Panc1 (cell line): ENCODE measurements at regions not wholly inside any gene's neighbourhood (a gene's known extent, or its start where the extent isn't known, plus 50 kb on each side); places are given as distances from the start of the nearest gene placed in this dataset.
"Not testable (repeated sequence)": the region's sequence is repeated elsewhere in the genome, so short reads cannot be mapped to it uniquely, and the experiment has no call there.

Source experiments
- ATAC-seq: fragments of 200-7000 bp; cut with Tn5 transposase; 2 replicates; pipeline ENCODE4 v1.9.1; 2020; ENCODE audit warnings: mild to moderate bottlenecking, moderate library complexity
- BruUV-seq: library from RNA; stranded (reverse); fragments of 400-500 nt; replicated peaks from 2 replicates; lab custom pipeline; 2021; lab: Mats Ljungman, UMichigan
- CTCF ChIA-PET: fragments of 300-600 bp; sonication (Branson Sonifier 250); formaldehyde crosslinking; loops from one replicate; lab custom pipeline; 2022; ENCODE audit warnings: antibody characterized with exemption; lab: Charles Lee
- POLR2A ChIA-PET: fragments of 300-600 bp; sonication (Branson Sonifier 250); formaldehyde crosslinking; loops from one replicate; lab custom pipeline; 2022; ENCODE audit warnings: antibody characterized with exemption; lab: Charles Lee
- DNase-seq: peaks from one replicate; pipeline ENCODE4 v3.0.0-alpha.2; 2010; ENCODE audit warnings: low read depth, low spot score
- H3K27ac ChIP-seq: 2 replicates; pipeline ENCODE4 v1.5.1; 2011; ENCODE audit warnings: mild to moderate bottlenecking, low read length, inconsistent platforms
- H3K27me3 ChIP-seq: fragments of 200-500 bp; sonication (Bioruptor generic); 2 replicates; pipeline ENCODE4 v1.6.0; 2014; ENCODE audit warnings: low read length, inconsistent platforms; ENCODE audit not compliant: control insufficient read depth, insufficient read depth
- H3K36me3 ChIP-seq: fragments of 200-500 bp; sonication (Bioruptor generic); 2 replicates; pipeline ENCODE4 v1.5.1; 2014; ENCODE audit warnings: inconsistent platforms, mild to moderate bottlenecking, low read length, moderate library complexity; ENCODE audit not compliant: control insufficient read depth, insufficient read depth
- H3K4me1 ChIP-seq: 2 replicates; pipeline ENCODE4 v1.5.1; 2011; ENCODE audit warnings: inconsistent platforms, mild to moderate bottlenecking, low read length, moderate library complexity; ENCODE audit not compliant: control insufficient read depth, insufficient read depth
- H3K4me3 ChIP-seq, 2 experiments: 2 replicates each; pipeline ENCODE4 v1.5.1; 2011 to 2012; ENCODE audit warnings: low read depth in 2 of 2, low read length in 2 of 2, mild to moderate bottlenecking in 2 of 2, inconsistent platforms in 1 of 2, moderate library complexity in 1 of 2
- H3K9me3 ChIP-seq: fragments of 200-500 bp; sonication (Bioruptor generic); 2 replicates; pipeline ENCODE4 v1.5.1; 2014; ENCODE audit warnings: low read depth, mild to moderate bottlenecking, inconsistent platforms, low read length, moderate library complexity; ENCODE audit not compliant: control insufficient read depth, insufficient read depth
- CTCF ChIP-seq: fragments of 450-650 bp; IDR thresholded peaks from 2 replicates; pipeline ENCODE4 v1.5.1; 2017; ENCODE audit warnings: mild to moderate bottlenecking
- POLR2AphosphoS5 ChIP-seq: IDR thresholded peaks from 2 replicates; pipeline ENCODE4 v1.6.1; 2012; ENCODE audit warnings: mild to moderate bottlenecking, low read depth, low read length, moderate library complexity
- REST ChIP-seq, 2 experiments: IDR thresholded peaks; 2 replicates each; pipeline ENCODE4 v1.6.1; 2011 to 2012; ENCODE audit warnings: low read depth in 2 of 2, control low read depth in 1 of 2, low read length in 1 of 2, mild to moderate bottlenecking in 1 of 2, moderate library complexity in 1 of 2; ENCODE audit not compliant: insufficient read depth in 1 of 2
- SIN3A ChIP-seq: IDR thresholded peaks from 2 replicates; pipeline ENCODE4 v1.6.1; 2012; ENCODE audit warnings: low read depth, mild to moderate bottlenecking, low read length, moderate library complexity, borderline replicate concordance; ENCODE audit not compliant: insufficient read depth
- TCF7L2 ChIP-seq: IDR thresholded peaks from 2 replicates; pipeline ENCODE4 v1.6.1; 2011; ENCODE audit warnings: mild to moderate bottlenecking, low read depth, low read length, inconsistent platforms
- in situ Hi-C: cut with HindIII; loops from 2 replicates; pipeline ENCODE4 v1.10.0; 2016; ENCODE audit warnings: low sequenced_read_pairs, low pct_unique_long_range_greater_than_20kb
- intact Hi-C: fragments of 100-400 bp; cut with micrococcal nuclease; formaldehyde crosslinking; loops from one replicate; pipeline ENCODE4 v1.10.0; 2022; ENCODE audit not compliant: unreplicated experiment

- TF ChIP-seq CTCF = no peak
- TF ChIP-seq REST (IDR thresholded peaks at IDR 0.05; ENCODE audit: insufficient read depth in 1 of 2, low read depth in 2 of 2, low read length in 1 of 2) = no peak
- TF ChIP-seq SIN3A = no peak
- no peak for TF ChIP-seq TCF7L2
- no peak for TF ChIP-seq POLR2AphosphoS5
- DNase-seq = no peak
- Histone ChIP-seq H3K4me3 (no peak overlapping the region), H3K27me3 (no peaks in the 10 kb centered on the region), H3K9me3 (peaks cover 6% of the 10 kb centered on the region; the same call in 1 of the 2 replicates), H3K27ac (no peak overlapping the region; the same call in 1 of the 2 replicates), H3K36me3 (no peaks in the 10 kb centered on the region), H3K4me1 (no peaks in the 10 kb centered on the region)
- intact Hi-C loops (no loop called here), in situ Hi-C loops (no loop called here)
- CTCF ChIA-PET = no interaction called here
- ATAC-seq = no peak
- no TSS peak for BruUV-seq
- POLR2A ChIA-PET = no interaction called here
These were observed 307.4 kb upstream of the SEMA3C start for GRCh38 chr7:81226234-81226633.

- H3K27ac ChIP-seq, DNase-seq, H3K27me3 ChIP-seq, in situ Hi-C loops, POLR2A ChIA-PET, H3K36me3 ChIP-seq, BruUV-seq, H3K4me3 ChIP-seq, ATAC-seq, CTCF ChIA-PET, intact Hi-C loops, H3K9me3 ChIP-seq, H3K4me1 ChIP-seq: not testable (repeated sequence)
These were observed 303.8 kb upstream of the SEMA3C start for GRCh38 chr7:81222692-81223091.

- H3K27ac ChIP-seq = no peak overlapping the region; the same call in 1 of the 2 replicates
- ChIA-PET CTCF (no interaction called here), POLR2A (no interaction called here)
- peaks cover 3% of the 10 kb centered on the region; the same call in 1 of the 2 replicates for H3K4me1 ChIP-seq
- in situ Hi-C loops (no loop called here), intact Hi-C loops (no loop called here)
- no peak overlapping the region for H3K4me3 ChIP-seq
- H3K27me3 ChIP-seq = no peaks in the 10 kb centered on the region
- no TSS peak for BruUV-seq
- ATAC-seq (no peak), DNase-seq (no peak)
- H3K9me3 ChIP-seq = peaks cover 6% of the 10 kb centered on the region; the same call in 1 of the 2 replicates
- no peaks in the 10 kb centered on the region for H3K36me3 ChIP-seq
- TF ChIP-seq CTCF = no peak
- TF ChIP-seq POLR2AphosphoS5 = no peak
- TF ChIP-seq REST (IDR thresholded peaks at IDR 0.05; ENCODE audit: insufficient read depth in 1 of 2, low read depth in 2 of 2, low read length in 1 of 2) = no peak
- TF ChIP-seq SIN3A = no peak
- TF ChIP-seq TCF7L2 = no peak
These were observed 302.8 kb upstream of the SEMA3C start for GRCh38 chr7:81221527-81222217.
